NCI-H2227 (cell line): ENCODE measurements at regions not wholly inside any gene's neighbourhood (a gene's known extent, or its start where the extent isn't known, plus 50 kb on each side); places are given as distances from the start of the nearest gene placed in this dataset.
"Not testable (repeated sequence)": the region's sequence is repeated elsewhere in the genome, so short reads cannot be mapped to it uniquely, and the experiment has no call there.

Experiments used
- DNase-seq: peaks from one replicate; lab custom pipeline; 2025; ENCODE audit not compliant: unreplicated experiment; lab: John Stamatoyannopoulos, UW

DNA sequence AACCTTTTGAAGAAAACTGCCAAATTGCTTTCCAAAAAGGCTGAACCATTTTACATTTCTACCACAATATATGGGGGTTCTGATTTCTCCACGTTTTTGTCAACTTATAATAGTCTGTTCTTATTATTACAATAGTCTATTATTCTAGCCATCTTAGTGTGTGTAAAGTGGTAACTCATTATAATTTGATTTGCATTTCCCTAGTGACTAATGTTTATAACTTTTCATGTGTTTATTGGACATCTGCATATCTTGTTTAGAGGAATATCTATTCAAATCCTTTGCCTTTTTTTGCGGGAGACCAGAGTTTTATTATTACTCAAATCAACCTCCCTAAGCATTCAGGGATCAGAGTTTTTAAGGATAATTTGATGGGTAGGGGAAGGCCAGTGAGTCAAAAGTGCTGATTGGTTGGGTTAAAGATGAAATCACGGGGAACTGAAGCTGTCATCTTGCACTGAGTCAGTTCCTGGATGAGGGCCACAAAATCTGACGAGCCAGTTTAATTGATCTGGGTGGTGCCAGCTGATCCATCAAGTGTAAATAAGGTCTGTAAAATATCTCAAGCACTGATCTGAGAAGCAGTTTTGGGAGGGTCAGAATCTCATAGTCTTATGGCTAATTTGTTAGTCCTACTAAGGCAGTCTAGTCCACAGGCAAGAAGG is 303.4 kb upstream of the NCKAP5 start:
- no peak for DNase-seq

DNA sequence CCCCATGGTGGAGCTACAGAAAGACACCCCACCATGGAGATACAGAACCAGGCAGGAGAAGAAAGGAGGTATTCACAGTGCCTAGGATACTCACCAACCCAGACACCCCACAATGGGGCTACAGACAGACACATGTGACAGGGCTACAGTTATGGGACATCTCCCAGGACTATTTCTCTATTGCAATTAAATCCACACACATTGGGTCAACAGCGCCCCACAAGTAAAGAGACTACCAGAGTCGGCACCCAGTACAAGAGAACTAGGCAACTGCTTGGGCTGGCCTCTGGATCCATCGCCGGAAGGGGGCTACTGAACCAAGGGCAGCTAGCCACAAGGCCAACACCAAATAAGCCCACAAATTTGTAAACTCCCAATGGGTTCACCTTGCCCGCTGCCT is 310.1 kb upstream of the NCKAP5 start:
- DNase-seq, result no peak

DNA sequence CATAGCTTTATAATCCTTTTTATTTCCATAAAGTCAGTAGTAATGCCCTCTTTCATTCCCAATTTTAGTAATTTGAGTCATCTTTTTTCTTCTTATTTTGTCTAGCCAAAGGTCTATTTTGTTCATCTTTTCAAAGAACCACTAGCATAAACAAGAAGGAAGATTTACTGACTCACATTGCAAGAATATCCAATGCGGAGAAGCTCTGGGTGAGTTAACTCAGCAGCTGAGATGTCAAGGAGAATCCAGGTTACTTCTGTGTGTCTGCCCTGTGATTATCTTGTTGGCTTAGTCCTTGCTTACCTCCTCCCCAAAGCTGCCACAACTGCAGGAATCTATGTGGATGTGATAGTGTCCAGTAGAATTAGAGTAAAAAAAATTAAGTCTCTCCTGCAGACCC is 311.4 kb upstream of the NCKAP5 start:
- DNase-seq, result no peak

DNA sequence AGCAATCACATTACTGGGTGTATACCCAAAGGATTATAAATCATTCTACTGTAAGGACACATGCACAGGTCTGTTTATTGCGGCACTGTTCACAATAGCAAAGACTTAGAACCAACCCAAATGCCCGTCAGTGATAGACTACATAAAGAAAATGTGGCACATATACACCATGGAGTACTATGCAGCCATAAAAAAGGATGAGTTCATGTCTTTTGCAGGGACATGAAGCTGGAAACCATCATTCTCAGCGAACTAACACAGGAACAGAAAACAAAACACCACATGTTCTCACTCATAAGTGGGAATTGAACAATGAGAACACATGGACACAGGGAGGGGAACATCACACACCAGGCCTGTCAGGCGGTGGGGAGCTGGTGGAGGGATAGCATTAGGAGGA is 313.9 kb upstream of the NCKAP5 start:
- DNase-seq, result not testable (repeated sequence)

DNA sequence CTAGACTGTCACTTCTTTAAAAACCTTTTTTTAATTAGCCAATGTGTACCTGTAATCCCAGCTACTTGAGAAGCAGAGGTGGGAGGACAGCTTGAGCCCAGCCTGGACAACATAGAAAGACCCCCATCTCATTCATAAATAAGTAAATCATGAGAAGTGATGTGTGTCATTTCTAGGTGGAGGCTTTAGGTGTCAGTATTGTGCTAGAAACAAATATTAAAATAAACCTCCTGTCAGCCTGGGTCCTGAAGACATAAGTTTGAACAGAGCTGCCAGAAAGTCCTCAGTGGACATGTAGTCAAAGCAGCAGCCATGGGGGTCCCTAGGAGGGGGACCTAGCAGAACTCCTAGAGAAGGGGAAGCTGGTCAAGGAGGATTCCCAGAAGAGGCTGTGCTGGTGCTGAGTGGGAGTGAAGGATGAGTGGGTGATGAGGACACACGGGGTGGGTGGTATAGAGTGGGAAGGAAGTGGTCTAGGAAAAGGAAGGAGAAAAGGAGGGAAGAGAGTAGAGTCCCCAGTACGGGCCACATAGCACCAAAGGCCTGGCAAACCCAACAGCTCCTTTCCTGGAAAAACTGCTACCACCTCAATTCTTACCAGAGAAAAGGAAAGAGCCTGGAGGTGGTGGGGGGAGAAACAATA is 316.6 kb upstream of the NCKAP5 start:
- DNase-seq, result peak; percentile 30

DNA sequence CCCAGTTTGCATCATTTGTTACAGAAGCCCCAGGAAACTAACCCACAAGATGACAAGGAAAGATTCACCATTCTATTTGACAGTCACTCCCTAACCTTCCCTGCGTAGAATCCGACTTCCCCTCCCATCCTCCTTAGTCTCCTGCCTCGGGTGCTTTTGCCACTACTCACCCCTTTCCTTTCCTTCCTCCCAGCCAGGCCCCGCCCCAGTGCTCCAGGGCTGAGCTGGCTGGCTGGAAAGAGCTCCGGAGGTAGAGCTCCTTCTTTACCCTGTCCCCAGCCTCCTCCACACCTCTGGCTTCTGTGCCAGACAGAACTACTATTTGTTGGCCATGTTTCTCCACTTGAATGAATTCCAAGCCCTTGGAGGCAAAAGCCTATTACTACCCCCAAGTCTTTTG is 317.6 kb upstream of the NCKAP5 start:
- DNase-seq, result no peak

DNA sequence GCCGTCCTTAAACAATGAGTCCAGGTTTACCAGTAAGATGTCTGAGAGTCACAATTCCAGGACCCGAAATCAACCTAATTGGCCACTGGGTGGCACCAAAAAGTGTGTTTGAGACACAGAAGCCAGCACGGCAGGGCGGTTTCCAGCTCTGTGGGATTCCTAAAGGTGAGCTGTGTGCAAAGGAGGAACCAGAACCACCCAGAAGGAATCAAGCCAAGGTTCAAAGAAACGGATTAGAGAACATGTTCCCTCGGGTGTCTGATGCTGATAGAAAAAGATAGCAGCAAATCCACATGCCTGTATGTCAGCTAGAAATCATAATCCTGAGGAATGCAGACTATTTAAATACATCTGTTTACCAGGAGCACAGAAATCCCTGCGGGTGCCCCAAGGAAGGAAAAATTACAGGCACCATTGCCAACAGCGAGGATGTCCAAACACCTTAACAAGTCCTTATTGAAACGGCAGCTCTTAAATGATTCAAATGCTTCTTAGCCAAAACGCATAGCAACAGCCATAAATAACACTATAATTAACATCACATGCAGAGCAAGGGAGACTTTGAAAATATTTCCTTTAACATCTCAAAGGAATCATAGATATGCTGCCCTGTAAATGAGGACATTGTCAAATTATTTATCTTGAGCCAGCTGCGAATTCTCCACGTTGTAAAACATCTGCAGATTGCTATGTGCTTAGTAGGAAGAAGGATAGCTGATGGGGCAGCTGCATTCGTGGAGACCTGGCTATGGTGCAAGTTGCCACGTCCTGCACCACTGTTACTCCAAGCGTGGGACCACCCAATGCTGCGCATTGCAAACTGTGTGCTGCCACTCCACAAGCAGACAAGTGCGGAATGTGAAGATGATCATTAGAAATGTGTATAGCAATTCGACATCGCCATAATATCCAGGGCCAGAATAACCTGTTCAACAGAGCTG is 318.7 kb upstream of the NCKAP5 start:
- DNase-seq, result peak; percentile 90

DNA sequence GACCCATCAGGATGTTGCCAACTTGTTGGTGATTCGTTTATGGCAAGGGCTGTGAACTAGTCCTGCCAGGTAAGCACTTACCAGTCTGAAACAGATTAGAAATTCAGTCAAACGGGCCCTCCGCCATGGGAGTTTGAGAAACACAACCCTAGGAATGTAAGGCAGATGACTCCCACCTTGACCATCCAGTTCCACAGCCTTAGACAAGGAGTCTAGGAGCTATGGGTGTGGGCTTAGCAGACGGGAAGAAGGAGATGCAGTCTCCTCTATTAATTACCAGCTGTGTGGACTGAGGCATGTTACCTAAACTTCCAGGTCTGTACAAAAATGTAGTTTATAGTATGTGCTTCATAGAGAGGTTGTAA is 319.4 kb upstream of the NCKAP5 start:
- DNase-seq, result no peak

DNA sequence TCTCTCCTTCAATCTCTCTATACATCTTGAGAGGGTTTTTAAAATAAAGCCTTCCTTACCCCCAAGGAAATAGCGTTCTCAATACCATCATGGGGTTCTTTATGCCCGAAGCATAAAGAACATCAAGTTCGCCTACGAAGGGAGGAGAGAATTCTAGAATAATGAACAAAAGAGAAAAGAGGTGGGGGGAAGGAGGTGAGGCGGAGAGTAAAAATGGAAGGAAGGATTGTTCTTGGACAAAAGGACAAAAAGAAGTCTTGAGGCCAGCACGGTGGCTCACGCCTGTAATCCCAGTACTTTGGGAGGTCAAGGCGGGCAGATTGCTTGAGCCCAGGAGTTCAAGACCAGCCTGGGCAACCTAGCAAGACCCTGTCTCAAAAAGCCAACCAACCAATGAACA is 319.8 kb upstream of the NCKAP5 start:
- DNase-seq, result no peak

DNA sequence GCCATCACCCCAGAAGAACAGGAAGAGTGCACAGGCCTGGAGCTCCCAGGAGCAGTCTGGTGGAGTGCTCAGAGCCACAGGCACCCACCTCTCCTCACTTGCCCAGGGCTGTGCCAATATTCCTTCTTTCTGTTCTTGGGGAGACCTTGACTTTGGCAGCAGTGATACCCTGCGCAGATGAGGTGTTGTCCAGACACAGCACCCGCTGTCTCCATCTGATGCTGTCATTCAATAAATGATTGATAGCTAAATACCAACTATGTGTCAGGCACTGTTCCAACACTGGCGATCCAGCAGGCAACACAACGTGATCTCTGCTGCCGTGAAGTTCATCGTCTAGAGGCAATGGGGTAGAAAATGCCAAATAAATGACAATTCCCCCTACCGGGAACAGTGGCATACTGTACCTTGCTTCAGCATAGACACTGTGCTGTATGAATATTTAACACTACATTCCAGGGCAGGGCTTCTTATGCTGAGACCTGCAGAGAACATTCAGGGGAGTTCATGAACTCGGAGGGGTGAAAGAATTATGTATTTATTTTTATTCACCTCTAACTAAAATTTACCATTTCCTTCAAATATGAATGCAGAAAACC is 320.5 kb upstream of the NCKAP5 start:
- no peak for DNase-seq

DNA sequence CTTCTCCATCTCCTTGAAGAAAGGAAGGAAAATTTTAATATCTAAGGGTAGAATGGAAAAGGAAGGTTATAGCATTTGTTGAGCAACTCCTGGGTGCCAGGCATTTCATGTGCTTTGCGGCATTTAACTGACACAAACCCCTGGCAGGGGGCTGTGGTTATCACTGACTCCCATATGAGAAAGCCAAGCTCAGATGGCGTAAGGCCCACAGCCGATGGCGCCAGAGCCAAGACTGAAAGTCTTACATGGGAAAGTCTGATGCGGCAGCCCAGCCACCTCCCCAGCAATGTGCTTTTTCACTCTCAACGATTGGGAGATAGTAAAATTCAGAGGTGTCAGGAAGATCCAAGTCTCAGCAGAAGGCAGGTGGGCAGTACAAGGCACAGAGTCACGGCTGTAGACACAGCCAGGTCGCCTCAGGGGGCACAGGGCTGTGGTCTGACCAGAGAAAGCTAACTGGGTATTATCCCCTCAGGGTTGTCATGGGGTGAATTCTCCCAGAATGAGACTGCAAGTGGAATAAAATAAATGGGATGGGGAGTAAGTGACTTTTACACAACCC is 324.2 kb upstream of the NCKAP5 start:
- no peak for DNase-seq

DNA sequence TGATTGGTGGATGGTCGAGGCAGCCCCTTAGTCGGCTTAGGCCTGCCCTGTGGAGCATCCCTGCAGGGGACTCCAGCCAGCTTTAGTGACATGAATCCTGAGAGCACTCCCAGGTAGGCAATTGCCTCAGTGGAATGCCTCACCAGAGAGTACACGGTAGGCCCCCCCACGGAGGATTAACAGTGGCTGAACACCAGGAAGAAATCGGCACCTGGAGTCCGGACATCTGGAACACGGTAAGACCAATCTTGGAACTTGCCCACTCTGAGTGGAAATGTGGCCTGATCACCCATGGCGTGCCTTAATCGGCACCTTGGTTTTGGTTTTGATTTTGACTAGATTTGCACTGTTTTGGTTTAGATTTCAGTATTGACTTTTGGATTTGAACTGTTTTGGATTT is 326.2 kb upstream of the NCKAP5 start:
- no peak for DNase-seq

DNA sequence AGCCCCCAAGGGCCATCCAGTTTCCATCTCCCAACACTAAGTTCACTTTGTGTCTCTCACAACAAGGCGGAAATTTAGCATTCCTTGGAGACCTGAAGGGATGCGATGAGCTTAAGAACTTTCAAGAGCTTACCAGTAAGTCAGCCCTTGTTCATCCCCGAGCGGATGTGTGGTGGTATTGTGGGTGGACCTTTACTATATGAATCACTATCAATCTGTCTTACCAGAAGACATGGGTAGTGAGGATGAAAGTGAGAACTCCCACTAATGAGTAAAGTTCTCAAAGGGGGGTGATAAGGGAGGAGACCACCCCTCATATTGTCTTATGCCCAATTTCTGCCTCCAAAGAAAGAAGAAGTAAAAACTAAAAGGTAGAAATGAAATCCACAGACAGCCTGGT is 329.6 kb upstream of the NCKAP5 start:
- DNase-seq, result not testable (repeated sequence)

DNA sequence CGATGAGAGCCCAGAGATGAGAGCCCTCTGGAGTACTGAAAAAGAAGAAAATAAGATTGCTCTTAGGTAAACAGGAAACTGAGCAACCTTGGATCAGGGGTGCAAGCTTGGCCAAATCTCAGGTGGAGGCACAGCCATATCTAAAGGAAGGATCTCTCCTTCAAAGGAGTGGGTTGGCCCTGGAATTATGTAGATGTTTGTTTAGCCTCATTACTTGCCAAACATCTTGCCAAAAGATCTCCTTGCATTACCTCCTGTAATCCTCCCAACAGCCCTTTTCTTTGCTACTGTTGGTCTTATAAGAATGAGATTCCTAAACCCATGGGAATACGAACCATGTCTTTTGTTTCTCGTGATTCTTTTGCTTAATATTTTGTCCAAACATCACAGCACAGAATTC is 332.6 kb upstream of the NCKAP5 start:
- DNase-seq, result no peak

DNA sequence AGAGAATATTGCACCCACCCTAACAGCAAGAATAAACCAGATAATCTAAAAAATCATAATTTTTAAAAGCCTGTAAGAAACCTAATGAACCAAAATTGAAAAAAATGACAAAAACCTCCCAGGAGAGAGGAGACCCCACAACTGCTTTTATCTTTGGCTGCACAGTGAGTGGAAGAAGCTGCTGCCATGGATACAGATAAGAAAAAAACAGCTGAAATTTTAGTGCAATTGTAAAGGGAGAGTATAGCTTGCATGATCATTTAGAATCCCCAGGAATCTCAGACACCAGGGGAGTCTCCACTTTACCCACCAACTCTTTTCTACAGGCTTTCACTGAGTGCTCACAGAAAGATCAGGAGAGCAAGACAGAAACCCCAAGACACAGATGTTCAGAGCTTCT is 338.1 kb upstream of the NCKAP5 start:
- DNase-seq, result no peak

DNA sequence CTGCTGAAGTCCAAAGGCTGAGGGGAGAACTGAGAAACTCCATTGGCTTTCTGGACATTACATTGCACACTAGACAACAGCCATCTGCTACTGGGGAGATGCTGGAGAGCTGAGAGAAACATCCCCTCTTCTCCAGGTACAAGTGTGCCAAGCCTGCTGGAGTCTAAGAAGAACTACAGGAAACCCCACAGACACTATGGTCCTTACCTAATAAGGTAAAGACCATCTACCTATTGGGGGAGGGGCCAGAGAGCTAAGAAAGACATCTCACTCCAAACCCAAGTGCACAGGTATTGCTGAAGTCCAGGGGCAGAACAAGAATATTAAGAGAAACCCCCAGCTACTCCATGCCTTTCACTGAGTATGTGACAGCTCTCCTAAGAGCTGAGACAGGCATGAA is 338.7 kb upstream of the NCKAP5 start:
- no peak for DNase-seq

DNA sequence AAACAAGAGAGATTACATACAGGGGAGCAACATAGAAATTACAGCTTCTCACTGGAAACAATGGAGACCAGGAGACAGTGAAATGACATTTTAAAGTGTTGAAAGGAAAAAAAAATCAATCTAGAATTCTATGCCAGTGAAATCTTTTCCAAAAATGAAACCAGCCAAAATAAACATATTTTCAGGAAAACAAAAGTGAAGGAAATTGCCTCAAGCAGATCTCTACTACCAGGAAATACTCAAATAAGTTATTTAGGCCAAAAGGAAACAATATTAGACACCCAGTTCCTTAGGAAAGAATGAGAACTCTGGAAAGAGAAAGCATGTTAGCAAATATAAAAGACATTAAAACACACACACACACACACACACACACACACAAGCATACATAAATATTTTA is 339.9 kb upstream of the NCKAP5 start:
- DNase-seq, result no peak

DNA sequence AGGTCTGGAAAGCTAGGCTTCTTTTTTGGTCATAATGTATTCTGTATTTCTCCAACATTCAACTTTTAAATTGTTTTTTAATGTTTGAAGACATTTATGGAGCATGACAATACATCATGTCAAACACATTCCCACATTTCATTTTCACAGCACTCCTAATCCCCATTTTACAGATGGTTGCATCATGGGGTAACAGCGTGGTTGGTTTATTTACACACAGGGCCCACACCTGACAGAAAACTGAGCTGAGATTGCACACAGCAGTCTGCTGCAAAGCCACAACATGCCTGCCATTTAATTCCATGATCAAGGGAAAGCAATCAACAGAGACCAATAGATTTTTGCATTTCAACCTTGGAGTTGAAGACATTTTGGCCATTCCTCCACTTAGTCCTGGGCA is 335.7 kb upstream of the MGAT5 start:
- DNase-seq, result no peak

DNA sequence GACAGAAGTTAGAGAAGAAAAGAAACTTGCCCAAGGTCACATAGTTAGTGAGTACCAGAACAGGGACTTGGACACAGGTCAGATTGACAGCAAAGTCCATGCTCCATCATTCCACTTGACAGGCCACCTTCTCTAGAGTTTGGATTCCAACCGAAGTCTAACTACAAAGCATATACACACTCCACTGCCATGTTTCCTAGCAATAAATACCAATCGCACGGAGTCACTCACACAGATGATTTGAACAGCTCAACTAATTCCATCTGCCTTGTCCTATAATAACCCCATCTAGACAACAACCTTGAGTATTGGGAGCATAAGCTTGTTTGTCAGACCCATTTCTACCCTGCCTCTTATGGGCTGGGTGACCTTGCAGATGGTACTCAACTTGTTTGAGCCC is 334.6 kb upstream of the MGAT5 start:
- DNase-seq, result no peak

DNA sequence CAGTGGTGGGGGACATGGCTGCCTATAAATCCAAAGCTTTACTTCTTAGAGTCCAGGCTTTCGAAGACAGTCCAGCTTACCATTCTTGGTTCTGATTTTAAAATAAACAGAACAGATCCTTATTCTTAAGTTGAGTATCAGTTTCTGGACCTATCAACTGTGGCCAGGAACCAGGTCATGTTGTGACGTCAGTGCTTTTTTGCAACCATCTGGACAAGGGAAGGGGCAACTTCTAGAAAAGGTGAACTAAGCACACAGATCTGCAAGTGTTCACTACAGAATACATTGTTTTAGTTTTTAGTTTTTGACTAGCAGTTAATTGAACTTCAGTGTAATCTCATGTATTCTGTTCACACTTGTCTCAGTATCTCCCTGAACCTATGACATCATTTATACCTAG is 326.0 kb upstream of the MGAT5 start:
- DNase-seq, result no peak

DNA sequence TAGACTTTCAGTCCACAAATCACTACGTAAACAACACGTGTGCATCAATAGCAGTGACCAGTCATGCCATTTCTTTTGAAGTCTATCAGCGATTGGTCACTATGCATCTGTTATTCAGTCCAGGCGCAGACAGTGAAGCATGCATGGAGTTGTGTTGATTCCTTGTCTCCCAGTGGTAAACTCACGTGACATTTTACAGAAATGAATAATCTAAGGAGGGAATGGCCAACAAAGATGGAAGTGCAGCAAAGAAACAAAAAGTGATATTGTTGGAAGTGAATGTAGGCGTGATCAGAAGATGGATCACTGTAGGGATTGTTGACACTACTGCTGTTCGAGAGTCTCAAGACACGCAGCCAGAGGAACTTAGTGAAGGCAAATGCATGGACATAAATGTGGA is 317.8 kb upstream of the MGAT5 start:
- DNase-seq, result no peak
